ENCODE measurements at regions not wholly inside any gene's neighbourhood (a gene's known extent, or its start where the extent isn't known, plus 50 kb on each side); places are given as distances from the start of the nearest gene placed in this dataset.

GRCh38 chr1:56331892-56332567 lies 247.3 kb downstream of the PLPP3 start:
- TF ChIP-seq CTCF (IDR thresholded peaks at IDR 0.05) = no peak
- TF ChIP-seq POLR2A (IDR thresholded peaks at IDR 0.05) = no peak
- no peak for TF ChIP-seq EP300 (IDR thresholded peaks at IDR 0.05)

Measured in tibial nerve (tissue), 4 donors.